Epithelial cell of proximal tubule (primary cell): ENCODE measurements at regions not wholly inside any gene's neighbourhood (a gene's known extent, or its start where the extent isn't known, plus 50 kb on each side); places are given as distances from the start of the nearest gene placed in this dataset.

Experiments
- DNase-seq: peaks from one replicate; pipeline ENCODE4 v3.0.0-alpha.2; 2011; ENCODE audit warnings: low read depth
- H3K4me3 ChIP-seq: 2 replicates; pipeline ENCODE4 v1.5.1; 2011; ENCODE audit warnings: low read depth, mild to moderate bottlenecking, low read length
- TF ChIP-seq, protein P1 (sequence below): conservative IDR thresholded peaks from 2 replicates; pipeline ENCODE4 v1.5.1; 2012; ENCODE audit warnings: low read depth, mild to moderate bottlenecking, low read length

DNA sequence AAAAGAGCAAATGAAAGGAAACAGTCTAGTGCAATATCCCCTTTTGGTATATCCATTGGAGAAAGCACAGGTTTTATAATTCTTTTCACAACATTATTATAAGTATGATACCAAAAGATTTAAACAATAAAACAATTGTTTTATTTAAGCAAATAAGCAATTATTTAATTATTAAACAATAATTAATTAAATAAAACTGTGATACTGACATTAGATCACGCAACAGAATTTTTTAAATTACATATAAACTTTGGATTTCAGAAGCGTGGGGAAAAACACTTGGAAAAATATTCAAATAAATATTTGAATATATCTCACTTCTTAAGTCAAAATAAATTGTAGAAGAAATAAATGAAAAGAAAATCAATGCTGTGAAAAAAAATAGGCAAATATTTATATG is 76.2 kb upstream of the STXBP5 start:
- TF ChIP-seq, protein P1, sequence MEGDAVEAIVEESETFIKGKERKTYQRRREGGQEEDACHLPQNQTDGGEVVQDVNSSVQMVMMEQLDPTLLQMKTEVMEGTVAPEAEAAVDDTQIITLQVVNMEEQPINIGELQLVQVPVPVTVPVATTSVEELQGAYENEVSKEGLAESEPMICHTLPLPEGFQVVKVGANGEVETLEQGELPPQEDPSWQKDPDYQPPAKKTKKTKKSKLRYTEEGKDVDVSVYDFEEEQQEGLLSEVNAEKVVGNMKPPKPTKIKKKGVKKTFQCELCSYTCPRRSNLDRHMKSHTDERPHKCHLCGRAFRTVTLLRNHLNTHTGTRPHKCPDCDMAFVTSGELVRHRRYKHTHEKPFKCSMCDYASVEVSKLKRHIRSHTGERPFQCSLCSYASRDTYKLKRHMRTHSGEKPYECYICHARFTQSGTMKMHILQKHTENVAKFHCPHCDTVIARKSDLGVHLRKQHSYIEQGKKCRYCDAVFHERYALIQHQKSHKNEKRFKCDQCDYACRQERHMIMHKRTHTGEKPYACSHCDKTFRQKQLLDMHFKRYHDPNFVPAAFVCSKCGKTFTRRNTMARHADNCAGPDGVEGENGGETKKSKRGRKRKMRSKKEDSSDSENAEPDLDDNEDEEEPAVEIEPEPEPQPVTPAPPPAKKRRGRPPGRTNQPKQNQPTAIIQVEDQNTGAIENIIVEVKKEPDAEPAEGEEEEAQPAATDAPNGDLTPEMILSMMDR, result no peak
- no peak for DNase-seq

DNA sequence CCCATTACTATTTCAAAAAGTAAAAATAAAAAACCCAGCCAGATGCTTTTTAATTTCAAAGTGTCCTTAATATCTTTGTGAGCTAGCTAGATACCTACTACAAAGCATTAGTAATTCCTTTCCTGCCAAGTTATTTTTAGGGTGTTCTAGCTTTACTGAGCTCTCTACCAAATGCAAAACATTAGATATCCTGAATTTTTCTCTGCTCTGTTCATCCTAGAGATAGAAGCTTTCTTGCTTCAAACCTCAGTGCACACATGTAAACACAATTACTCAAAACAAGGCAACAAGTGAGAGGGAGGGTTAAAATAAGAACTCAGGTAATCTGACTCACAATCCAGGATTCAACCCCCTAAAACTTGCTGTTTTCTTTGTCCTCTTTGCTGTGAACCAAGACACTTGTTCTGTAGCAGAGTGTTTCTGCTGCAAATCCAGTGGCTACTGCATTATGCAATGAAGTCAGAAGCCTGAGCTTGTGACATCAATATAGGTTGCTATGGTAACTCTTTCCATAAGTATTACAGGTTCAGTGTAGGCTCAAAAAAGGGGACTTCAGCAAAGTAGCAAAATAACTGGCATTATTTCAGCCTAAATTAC is 72.6 kb upstream of the STXBP5 start:
- no peak for DNase-seq
- TF ChIP-seq, protein P1, result no peak
- no peak overlapping the region for H3K4me3 ChIP-seq

More for the DNA sequence above, 76.2 kb upstream of the STXBP5 start:
- H3K4me3 ChIP-seq, result no peak overlapping the region

DNA sequence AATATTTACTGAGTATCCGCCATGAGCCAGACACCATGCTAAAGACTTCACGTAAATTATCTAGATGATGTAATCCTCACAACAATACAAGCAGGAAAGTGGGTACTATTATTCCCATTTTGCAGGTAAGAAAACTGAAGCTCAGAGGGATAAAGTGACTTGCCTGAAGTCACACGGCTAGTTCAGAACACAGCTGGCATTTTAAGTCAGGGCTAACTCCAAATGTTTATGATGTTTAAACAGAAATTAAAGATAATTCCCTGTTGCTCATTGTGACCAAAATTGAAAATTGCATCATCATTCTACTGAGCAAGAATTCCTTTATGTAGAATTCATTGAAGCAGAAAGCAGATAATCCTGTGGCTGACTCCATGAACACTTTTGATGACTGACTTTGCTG is 71.3 kb upstream of the STXBP5 start:
- no peak overlapping the region for H3K4me3 ChIP-seq
- TF ChIP-seq, protein P1, result no peak
- DNase-seq, result peak; percentile 40

DNA sequence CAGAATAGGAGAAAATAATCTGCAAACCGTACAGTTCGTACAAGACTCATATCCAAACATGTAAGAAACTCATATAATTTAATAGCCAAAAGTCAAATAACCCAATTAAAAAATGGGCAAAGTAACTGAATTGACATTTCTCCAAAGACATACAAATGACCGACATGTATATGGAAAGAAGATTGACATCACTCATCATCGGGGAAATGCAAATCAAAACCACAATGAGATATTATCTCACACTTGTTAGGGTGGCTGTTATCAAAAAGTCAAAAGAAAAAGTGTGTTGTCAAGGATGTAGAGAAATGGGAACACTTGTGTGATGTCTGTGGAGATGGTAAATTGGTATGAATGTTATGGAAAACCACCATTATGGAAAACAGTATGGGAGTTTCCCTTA is 70.5 kb upstream of the STXBP5 start:
- no peak overlapping the region for H3K4me3 ChIP-seq
- DNase-seq, result no peak
- TF ChIP-seq, protein P1, result no peak

DNA sequence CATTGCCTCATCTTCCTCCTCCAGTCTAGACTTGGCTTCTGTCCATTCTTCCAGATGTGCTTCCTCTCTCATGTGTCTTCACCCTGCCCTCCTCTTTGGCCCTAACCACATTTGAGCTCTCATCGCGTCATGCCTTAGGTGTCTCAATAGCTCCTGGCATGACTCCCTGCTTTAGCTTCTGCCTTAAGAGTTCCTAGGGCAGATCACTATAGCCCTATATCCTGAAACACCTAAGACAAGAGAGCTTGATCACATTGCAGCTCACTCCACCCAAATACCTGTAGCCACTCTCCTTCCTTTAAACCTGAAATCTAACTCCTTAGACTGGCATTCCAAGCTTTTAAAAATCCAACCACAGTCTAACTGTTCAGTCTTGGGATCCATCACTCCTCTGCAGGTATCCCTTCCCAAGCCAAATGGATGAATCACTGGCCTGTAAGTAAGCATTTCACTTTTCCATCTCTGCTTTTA is 69.0 kb upstream of the STXBP5 start:
- TF ChIP-seq, protein P1, result no peak
- H3K4me3 ChIP-seq, result no peak overlapping the region
- DNase-seq, result no peak

DNA sequence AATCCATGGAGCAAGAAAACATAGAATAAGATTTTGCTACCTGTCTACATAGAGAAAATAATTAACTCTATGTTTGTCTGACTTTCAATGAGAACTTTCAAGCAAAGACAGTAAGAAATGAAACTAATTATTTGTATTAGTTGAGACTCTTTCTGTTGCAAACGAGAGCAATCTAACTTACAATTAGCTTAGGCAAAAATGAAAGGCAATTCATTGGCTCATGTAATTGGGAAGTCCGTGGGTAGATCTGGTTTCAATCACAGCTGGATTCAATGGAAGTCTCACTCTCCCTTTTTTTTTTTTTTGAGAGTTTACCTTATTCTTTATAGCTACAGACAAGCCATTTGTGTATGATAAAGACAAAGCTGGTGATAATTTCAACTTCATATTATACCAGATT is 68.2 kb upstream of the STXBP5 start:
- no peak overlapping the region for H3K4me3 ChIP-seq
- DNase-seq, result no peak
- TF ChIP-seq, protein P1, result no peak

DNA sequence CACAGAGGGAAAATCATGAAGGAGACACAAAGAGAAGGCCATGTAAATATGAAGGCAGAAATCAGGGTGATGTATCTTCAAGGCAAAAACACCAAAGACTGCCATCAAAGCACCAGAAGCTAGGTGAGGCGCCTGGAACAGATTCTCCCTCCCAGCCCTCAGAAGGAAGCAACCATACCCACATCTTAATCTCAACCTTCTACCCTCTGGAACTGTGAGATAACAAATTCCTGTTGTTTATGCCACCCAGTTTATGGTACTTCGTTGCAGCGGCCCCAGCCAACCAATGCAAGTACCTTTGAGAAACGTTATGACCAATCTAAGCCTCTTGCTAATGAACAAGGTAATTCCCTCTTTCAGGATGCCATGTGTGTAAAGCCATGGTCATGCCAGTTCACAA is 66.2 kb upstream of the STXBP5 start:
- no peak for DNase-seq
- TF ChIP-seq, protein P1, result no peak
- H3K4me3 ChIP-seq, result no peak overlapping the region
